Neuronal stem cell (in vitro differentiated cells): ENCODE measurements at regions not wholly inside any gene's neighbourhood (a gene's known extent, or its start where the extent isn't known, plus 50 kb on each side); places are given as distances from the start of the nearest gene placed in this dataset.

Experiments
- DNase-seq: peaks from one replicate; pipeline ENCODE4 v3.0.0-alpha.2; 2013; ENCODE audit warnings: low spot score
- H2AFZ ChIP-seq: one replicate; pipeline ENCODE4 v1.6.1; 2013; ENCODE audit warnings: mild to moderate bottlenecking, low read length, inconsistent platforms
- H2AK5ac ChIP-seq: 2 replicates; pipeline ENCODE4 v1.6.1; 2013; ENCODE audit warnings: low read depth, mild to moderate bottlenecking, inconsistent platforms, low read length, moderate library complexity, mixed read lengths
- H2BK120ac ChIP-seq: 2 replicates; pipeline ENCODE4 v1.6.1; 2013; ENCODE audit warnings: low read depth, mild to moderate bottlenecking, inconsistent platforms, low read length, moderate library complexity, mixed read lengths
- H2BK12ac ChIP-seq: one replicate; pipeline ENCODE4 v1.6.1; 2013; ENCODE audit warnings: low read length, inconsistent platforms
- H2BK15ac ChIP-seq: 2 replicates; pipeline ENCODE4 v1.6.1; 2013; ENCODE audit warnings: mild to moderate bottlenecking, low read length, inconsistent platforms, mixed read lengths
- H2BK5ac ChIP-seq: one replicate; pipeline ENCODE4 v1.6.1; 2013; ENCODE audit warnings: inconsistent platforms, mild to moderate bottlenecking, low read length, moderate library complexity
- H3K14ac ChIP-seq: one replicate; pipeline ENCODE4 v1.6.1; 2013; ENCODE audit warnings: low read length, inconsistent platforms
- H3K18ac ChIP-seq: 2 replicates; pipeline ENCODE4 v1.6.1; 2013; ENCODE audit warnings: low read length, inconsistent platforms
- H3K23ac ChIP-seq: 2 replicates; pipeline ENCODE4 v1.6.1; 2013; ENCODE audit warnings: low read depth, mild to moderate bottlenecking, mixed read lengths, low read length, inconsistent platforms; ENCODE audit not compliant: poor library complexity
- H3K27ac ChIP-seq: replicated peaks from 3 replicates; pipeline ENCODE4 v1.5.1; 2013; ENCODE audit warnings: low read length, inconsistent platforms
- H3K27me3 ChIP-seq, 3 experiments: 2 replicates each; pipeline ENCODE4 v1.6.1; 2013; ENCODE audit warnings: low read length in 3 of 3, mild to moderate bottlenecking in 2 of 3, inconsistent platforms in 1 of 3, low read depth in 1 of 3, mixed read lengths in 1 of 3, moderate library complexity in 1 of 3; ENCODE audit not compliant: control insufficient read depth in 3 of 3, insufficient read depth in 3 of 3
- H3K36me3 ChIP-seq, 2 donors: replicated peaks in 1 of 2; 2 replicates each; pipeline ENCODE4 v1.6.1; 2013; ENCODE audit warnings: low read length in 2 of 2; ENCODE audit not compliant: control insufficient read depth in 2 of 2, insufficient read depth in 2 of 2
- H3K4ac ChIP-seq: 2 replicates; pipeline ENCODE4 v1.6.1; 2013; ENCODE audit warnings: inconsistent platforms, mild to moderate bottlenecking, low read length, moderate library complexity
- H3K4me1 ChIP-seq, 2 donors: 1 replicate in 1 of 2; 2 replicates in 1 of 2; pipeline ENCODE4 v1.6.1; 2013; ENCODE audit warnings: low read length in 2 of 2, low read depth in 1 of 2; ENCODE audit not compliant: control insufficient read depth in 2 of 2, insufficient read depth in 1 of 2
- H3K4me2 ChIP-seq: one replicate; pipeline ENCODE4 v1.6.1; 2013; ENCODE audit warnings: mild to moderate bottlenecking, low read length, inconsistent platforms; ENCODE audit not compliant: insufficient read depth, poor library complexity, severe bottlenecking
- H3K4me3 ChIP-seq, 2 donors: 2 replicates each; pipeline ENCODE4 v1.5.1; 2013; ENCODE audit warnings: low read length in 2 of 2, mild to moderate bottlenecking in 2 of 2, inconsistent platforms in 1 of 2, moderate library complexity in 1 of 2
- H3K79me1 ChIP-seq: one replicate; pipeline ENCODE4 v1.6.1; 2013; ENCODE audit warnings: low read depth, mild to moderate bottlenecking, inconsistent platforms, low read length, moderate library complexity
- H3K9ac ChIP-seq: one replicate; pipeline ENCODE4 v1.6.1; 2013; ENCODE audit warnings: mild to moderate bottlenecking, low read depth, low read length, inconsistent platforms; ENCODE audit not compliant: poor library complexity
- H3K9me3 ChIP-seq, 2 donors: replicated peaks in 1 of 2; 2 replicates each; pipeline versions ENCODE3 to v1.6.1; 2013; ENCODE audit warnings: low read length in 2 of 2, mild to moderate bottlenecking in 2 of 2, inconsistent platforms in 1 of 2, low read depth in 1 of 2, mixed read lengths in 1 of 2, moderate library complexity in 1 of 2; ENCODE audit not compliant: control insufficient read depth in 2 of 2, insufficient read depth in 1 of 2
- H4K8ac ChIP-seq: one replicate; pipeline ENCODE4 v1.6.1; 2013; ENCODE audit warnings: low read depth, mild to moderate bottlenecking, inconsistent platforms, low read length, moderate library complexity
- H4K91ac ChIP-seq: one replicate; pipeline ENCODE4 v1.6.1; 2013; ENCODE audit warnings: low read length, low read depth, mild to moderate bottlenecking, inconsistent platforms; ENCODE audit not compliant: poor library complexity
- WGBS, 2 donors: extraction: QIAGEN DNeasy Blood & Tissue Kit; methylation state at CpG; one replicate each; pipeline ENCODE4 v1.1.7; 2013; ENCODE audit warnings: missing lambda C conversion rate in 2 of 2, mixed read lengths in 1 of 2; ENCODE audit not compliant: insufficient read length in 2 of 2, insufficient replicate concordance in 1 of 2; ENCODE audit errors: extremely low coverage in 2 of 2; 5-methylcytosine and 5-hydroxymethylcytosine counted together

DNA sequence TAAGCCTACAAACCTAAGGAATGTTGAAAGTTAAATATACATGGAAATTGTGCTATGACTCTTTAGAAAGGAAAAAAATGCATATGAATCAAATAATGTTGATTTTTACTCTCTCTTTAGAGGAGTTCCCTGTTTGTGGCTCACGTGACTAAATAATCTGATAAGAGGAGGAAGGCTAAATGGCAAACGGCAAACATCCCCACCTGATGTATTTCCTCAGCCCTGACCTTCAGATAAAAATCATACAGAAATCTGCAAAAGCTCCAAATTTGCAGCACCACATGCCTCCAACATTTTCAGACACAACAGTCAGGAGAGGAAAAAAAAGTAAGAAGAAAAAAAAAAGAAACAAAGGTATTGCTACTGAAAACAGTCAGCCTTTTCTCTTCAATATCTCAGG lies 423.0 kb upstream of the PSMD7 start:
- Histone ChIP-seq H3K27me3 (no peaks in the 10 kb centered on the region), H3K27ac (no peak overlapping the region), H2AFZ (no peak overlapping the region), H3K79me1 (no peaks in the 10 kb centered on the region), H4K91ac (no peak overlapping the region), H3K18ac (no peak overlapping the region), H3K14ac (no peak overlapping the region), H3K36me3 (no peaks in the 10 kb centered on the region), H3K9me3 (no peaks in the 10 kb centered on the region), H3K4me2 (no peak overlapping the region), H2BK12ac (no peak overlapping the region), H2BK15ac (no peak overlapping the region), H4K8ac (no peak overlapping the region), H2BK5ac (no peak overlapping the region), H3K4ac (no peak overlapping the region), H2AK5ac (no peak overlapping the region), H2BK120ac (no peak overlapping the region), H3K4me3 (no peak overlapping the region), H3K23ac (no peak overlapping the region), H3K4me1 (peaks cover 0 to 13% of the 10 kb centered on the region in 2 donors), H3K9ac (no peak overlapping the region)
- no CpG with 5 or more reads among the region's 2 CpGs for WGBS, 2 donors
- no peak for DNase-seq

GRCh38 chr16:73872856-73873255 lies 423.8 kb upstream of the PSMD7 start:
- Histone ChIP-seq H2BK12ac (no peak overlapping the region), H3K4me1 (peaks cover 0 to 10% of the 10 kb centered on the region in 2 donors)

DNA sequence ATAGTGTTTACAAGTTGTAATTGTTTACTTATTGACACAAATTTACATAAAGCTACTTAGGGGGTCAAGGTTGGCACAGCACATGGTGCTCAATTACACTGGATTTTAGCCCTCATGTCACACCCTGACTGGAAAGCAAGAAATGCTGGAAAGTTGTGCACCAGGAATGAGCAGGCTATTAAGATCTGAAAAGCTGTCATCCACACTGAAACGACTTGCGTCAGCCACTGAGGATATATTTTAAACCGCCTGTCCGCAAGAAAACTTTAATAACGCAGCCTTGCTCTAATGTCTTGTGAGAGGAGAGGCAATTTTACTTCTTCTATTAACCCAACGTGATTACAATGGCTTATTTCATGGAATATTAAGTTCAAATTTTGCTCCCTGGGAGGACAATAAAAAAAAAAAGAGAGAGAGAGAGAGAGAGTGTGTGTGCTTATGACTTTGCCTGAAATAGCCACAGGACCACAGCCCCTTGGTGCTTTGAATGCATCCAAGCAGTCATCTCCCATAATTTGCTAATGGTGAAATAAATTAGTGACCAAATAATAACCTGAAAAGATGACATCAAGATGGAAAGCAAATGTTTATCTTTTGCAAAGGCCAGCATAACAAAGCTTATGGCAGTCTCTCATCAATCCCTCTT lies 425.4 kb upstream of the PSMD7 start:
- H4K8ac ChIP-seq, result no peak overlapping the region
- no peak overlapping the region for H2BK5ac ChIP-seq
- H3K4me2 ChIP-seq, result no peak overlapping the region
- no peaks in the 10 kb centered on the region for H3K36me3 ChIP-seq
- no CpG with 5 or more reads among the region's 6 CpGs for WGBS, 2 donors
- no peak overlapping the region for H2AFZ ChIP-seq
- H3K4me3 ChIP-seq, result no peak overlapping the region
- H3K9me3 ChIP-seq, result no peaks in the 10 kb centered on the region
- H2BK15ac ChIP-seq, result no peak overlapping the region
- H2BK12ac ChIP-seq, result no peak overlapping the region
- no peak for DNase-seq
- H3K4me1 ChIP-seq, result no peaks in the 10 kb centered on the region
- H3K79me1 ChIP-seq, result no peaks in the 10 kb centered on the region
- no peak overlapping the region for H2BK120ac ChIP-seq
- no peak overlapping the region for H3K23ac ChIP-seq
- H3K14ac ChIP-seq, result no peak overlapping the region
- H3K27ac ChIP-seq, result no peak overlapping the region
- H3K18ac ChIP-seq, result no peak overlapping the region
- no peak overlapping the region for H4K91ac ChIP-seq
- no peak overlapping the region for H3K4ac ChIP-seq
- H2AK5ac ChIP-seq, result no peak overlapping the region
- no peak overlapping the region for H3K9ac ChIP-seq
- H3K27me3 ChIP-seq, result no peaks in the 10 kb centered on the region

More at GRCh38 chr16:73872856-73873255, 423.8 kb upstream of the PSMD7 start:
- H3K4me2 ChIP-seq, result no peak overlapping the region
- no peak overlapping the region for H2AFZ ChIP-seq
- no peak overlapping the region for H2AK5ac ChIP-seq
- no peaks in the 10 kb centered on the region for H3K9me3 ChIP-seq
- no peak for DNase-seq
- no peak overlapping the region for H2BK15ac ChIP-seq
- no peak overlapping the region for H3K4me3 ChIP-seq
- no peaks in the 10 kb centered on the region for H3K36me3 ChIP-seq
- H2BK5ac ChIP-seq, result no peak overlapping the region
- no peaks in the 10 kb centered on the region for H3K79me1 ChIP-seq
- H4K8ac ChIP-seq, result no peak overlapping the region
- no peak overlapping the region for H3K23ac ChIP-seq
- H3K18ac ChIP-seq, result no peak overlapping the region
- H3K9ac ChIP-seq, result no peak overlapping the region
- H4K91ac ChIP-seq, result no peak overlapping the region
- no peaks in the 10 kb centered on the region for H3K27me3 ChIP-seq
- H3K4ac ChIP-seq, result no peak overlapping the region
- H2BK120ac ChIP-seq, result no peak overlapping the region
- H3K14ac ChIP-seq, result no peak overlapping the region
- no CpG with 5 or more reads among the region's 8 CpGs for WGBS, 2 donors
- no peak overlapping the region for H3K27ac ChIP-seq

- Histone ChIP-seq H3K79me1 (no peaks in the 10 kb centered on the region), H3K14ac (no peak overlapping the region), H2BK120ac (no peak overlapping the region), H4K8ac (no peak overlapping the region), H3K4ac (no peak overlapping the region), H3K9ac (no peak overlapping the region), H3K27ac (no peak overlapping the region), H3K4me3 (no peak overlapping the region), H3K36me3 (no peaks in the 10 kb centered on the region), H3K9me3 (no peaks in the 10 kb centered on the region), H4K91ac (no peak overlapping the region), H3K27me3 (no peaks in the 10 kb centered on the region), H2BK5ac (no peak overlapping the region), H2BK15ac (no peak overlapping the region), H3K4me2 (no peak overlapping the region), H2AFZ (peak overlapping the region; percentile 42), H3K18ac (no peak overlapping the region), H2BK12ac (no peak overlapping the region), H2AK5ac (no peak overlapping the region), H3K23ac (no peak overlapping the region), H3K4me1 (no peaks in the 10 kb centered on the region)
- WGBS, 2 donors, result no CpG with 5 or more reads among the region's 3 CpGs
- DNase-seq, result no peak
These were observed 427.5 kb upstream of the PSMD7 start for GRCh38 chr16:73869126-73869525.
